RWPE1 (cell line): ENCODE measurements at regions not wholly inside any gene's neighbourhood (a gene's known extent, or its start where the extent isn't known, plus 50 kb on each side); places are given as distances from the start of the nearest gene placed in this dataset.

Source experiments
- CTCF ChIA-PET: fragments of 350-600 bp; sonication (Branson Sonifier 250); formaldehyde crosslinking; extraction: SDS; loops from one replicate; lab custom pipeline; 2021; lab: Yijun Ruan, JAX
- POLR2A ChIA-PET: fragments of 400-600 bp; formaldehyde crosslinking; extraction: SDS; loops from one replicate; lab custom pipeline; 2020; ENCODE audit warnings: antibody characterized with exemption; ENCODE audit not compliant: low non-redundant PET; lab: Yijun Ruan, JAX
- DNase-seq: peaks from one replicate; pipeline ENCODE4 v3.0.0; 2012; ENCODE audit warnings: low spot score
- H3K27ac ChIP-seq: fragments of 450-650 bp; 2 replicates; pipeline ENCODE4 v1.5.1; 2017
- CTCF ChIP-seq: fragments of 450-650 bp; conservative IDR thresholded peaks from 2 replicates; pipeline ENCODE4 v1.5.1; 2017; ENCODE audit warnings: low read depth, mild to moderate bottlenecking

GRCh38 chr6:113381232-113381631, 475.9 kb upstream of the MARCKS start:
- no peak for DNase-seq
- H3K27ac ChIP-seq = no peak overlapping the region
- CTCF ChIA-PET = no interaction called here
- POLR2A ChIA-PET = no interaction called here
- TF ChIP-seq CTCF = no peak

GRCh38 chr6:113381959-113382358, 475.2 kb upstream of the MARCKS start:
- TF ChIP-seq CTCF = no peak
- ChIA-PET POLR2A (no interaction called here), CTCF (interaction anchor here (0.7 kb wide), 1 partner anchor 345 kb away, joined by 3 read pairs; no protein-coding TSS in a partner anchor)
- H3K27ac ChIP-seq = no peak overlapping the region
- no peak for DNase-seq

GRCh38 chr6:113383701-113384100, 473.4 kb upstream of the MARCKS start:
- DNase-seq = no peak
- H3K27ac ChIP-seq = no peak overlapping the region
- no peak for TF ChIP-seq CTCF
- CTCF ChIA-PET = no interaction called here
- POLR2A ChIA-PET = no interaction called here

- DNase-seq = no peak
- POLR2A ChIA-PET = no interaction called here
- H3K27ac ChIP-seq = no peak overlapping the region
- no peak for TF ChIP-seq CTCF
- CTCF ChIA-PET = interaction anchor here (0.7 kb wide), 1 partner anchor 280 kb away, joined by 3 read pairs; no protein-coding TSS in a partner anchor
Measured at GRCh38 chr6:113385020-113385431, 472.1 kb upstream of the MARCKS start.

GRCh38 chr6:113388996-113389395, 468.1 kb upstream of the MARCKS start:
- no peak for DNase-seq
- no peak overlapping the region for H3K27ac ChIP-seq
- ChIA-PET CTCF (no interaction called here), POLR2A (no interaction called here)
- no peak for TF ChIP-seq CTCF

- ChIA-PET CTCF (no interaction called here), POLR2A (no interaction called here)
- no peak overlapping the region for H3K27ac ChIP-seq
- TF ChIP-seq CTCF = no peak
- DNase-seq = no peak
Measured at GRCh38 chr6:113392551-113393055, 464.5 kb upstream of the MARCKS start.

GRCh38 chr6:113394216-113394615, 462.9 kb upstream of the MARCKS start:
- DNase-seq = no peak
- TF ChIP-seq CTCF = no peak
- ChIA-PET POLR2A (no interaction called here), CTCF (no interaction called here)
- no peak overlapping the region for H3K27ac ChIP-seq
